Gastroesophageal sphincter (tissue), 4 donors: ENCODE measurements at regions not wholly inside any gene's neighbourhood (a gene's known extent, or its start where the extent isn't known, plus 50 kb on each side); places are given as distances from the start of the nearest gene placed in this dataset.

Experiments used
- ATAC-seq: fragments of 150-250 bp; one replicate; pipeline ENCODE4 v1.9.1; 2016; ENCODE audit warnings: mild to moderate bottlenecking, moderate library complexity
- H3K27ac ChIP-seq, 4 donors: fragments of 200-600 bp; sonication (generic) in 3 of 4; 1 replicate in 3 of 4; 2 replicates in 1 of 4; pipeline ENCODE4 v1.5.1; 2016 to 2019
- H3K27me3 ChIP-seq: fragments of 200-600 bp; sonication (generic); one replicate; pipeline ENCODE4 v1.5.1; 2019
- H3K36me3 ChIP-seq, 2 donors: fragments of 200-600 bp; sonication (generic); one replicate each; pipeline ENCODE4 v1.5.1; 2019; ENCODE audit warnings: control low read depth in 1 of 2
- H3K4me1 ChIP-seq, 3 donors: fragments of 200-600 bp; sonication (generic); 1 replicate in 2 of 3; 2 replicates in 1 of 3; pipeline ENCODE4 v1.5.1; 2016 to 2019; ENCODE audit warnings: control low read depth in 2 of 3
- H3K4me3 ChIP-seq, 2 donors: fragments of 200-600 bp; sonication (generic); one replicate each; pipeline ENCODE4 v1.5.1; 2019; ENCODE audit warnings: mild to moderate bottlenecking in 1 of 2, moderate library complexity in 1 of 2
- H3K9me3 ChIP-seq, 3 donors: fragments of 200-600 bp; sonication (generic); one replicate each; pipeline ENCODE4 v1.5.1; 2017 to 2019; ENCODE audit warnings: control low read depth in 2 of 3
- EP300 ChIP-seq: sonication (generic); formaldehyde crosslinking; IDR thresholded peaks from one replicate; pipeline ENCODE4 v1.6.1; 2017; ENCODE audit warnings: antibody characterized with exemption, mild to moderate bottlenecking
- POLR2A ChIP-seq, 2 donors: fragments of 450-650 bp; IDR thresholded peaks; one replicate each; pipeline ENCODE4 v1.6.1; 2017; ENCODE audit warnings: antibody characterized with exemption in 2 of 2, mild to moderate bottlenecking in 2 of 2, moderate library complexity in 1 of 2
- POLR2AphosphoS5 ChIP-seq: sonication (generic); formaldehyde crosslinking; IDR thresholded peaks from one replicate; pipeline ENCODE4 v1.6.1; 2017; ENCODE audit warnings: antibody characterized with exemption
- WGBS, 2 donors: methylation state at CpG; one replicate each; pipeline ENCODE4 v1.1.5; 2018; ENCODE audit warnings: low coverage in 1 of 2; 5-methylcytosine and 5-hydroxymethylcytosine counted together
- TF ChIP-seq, protein P1 (sequence below), 4 experiments: fragments of 200-600 bp in 2 of 4; fragments of 450-650 bp in 2 of 4; sonication (generic) in 1 of 4; IDR thresholded peaks; one replicate each; pipeline ENCODE4 v1.5.1; 2017 to 2019; ENCODE audit warnings: antibody characterized with exemption in 4 of 4, mild to moderate bottlenecking in 2 of 4, moderate library complexity in 2 of 4

- no peak for ATAC-seq
- Histone ChIP-seq H3K27ac (no peak overlapping the region), H3K27me3 (no peaks in the 10 kb centered on the region), H3K9me3 (no peaks in the 10 kb centered on the region), H3K4me1 (no peaks in the 10 kb centered on the region), H3K36me3 (no peaks in the 10 kb centered on the region), H3K4me3 (no peak overlapping the region)
- 91 to 97% methylated on average over 2 of the region's 2 CpGs for WGBS, 2 donors
- TF ChIP-seq EP300 (no peak), POLR2AphosphoS5 (no peak), POLR2A (IDR thresholded peaks at IDR 0.05) (no peak)
- TF ChIP-seq, protein P1, sequence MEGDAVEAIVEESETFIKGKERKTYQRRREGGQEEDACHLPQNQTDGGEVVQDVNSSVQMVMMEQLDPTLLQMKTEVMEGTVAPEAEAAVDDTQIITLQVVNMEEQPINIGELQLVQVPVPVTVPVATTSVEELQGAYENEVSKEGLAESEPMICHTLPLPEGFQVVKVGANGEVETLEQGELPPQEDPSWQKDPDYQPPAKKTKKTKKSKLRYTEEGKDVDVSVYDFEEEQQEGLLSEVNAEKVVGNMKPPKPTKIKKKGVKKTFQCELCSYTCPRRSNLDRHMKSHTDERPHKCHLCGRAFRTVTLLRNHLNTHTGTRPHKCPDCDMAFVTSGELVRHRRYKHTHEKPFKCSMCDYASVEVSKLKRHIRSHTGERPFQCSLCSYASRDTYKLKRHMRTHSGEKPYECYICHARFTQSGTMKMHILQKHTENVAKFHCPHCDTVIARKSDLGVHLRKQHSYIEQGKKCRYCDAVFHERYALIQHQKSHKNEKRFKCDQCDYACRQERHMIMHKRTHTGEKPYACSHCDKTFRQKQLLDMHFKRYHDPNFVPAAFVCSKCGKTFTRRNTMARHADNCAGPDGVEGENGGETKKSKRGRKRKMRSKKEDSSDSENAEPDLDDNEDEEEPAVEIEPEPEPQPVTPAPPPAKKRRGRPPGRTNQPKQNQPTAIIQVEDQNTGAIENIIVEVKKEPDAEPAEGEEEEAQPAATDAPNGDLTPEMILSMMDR (IDR thresholded peaks at IDR 0.05): no peak
These were observed 264.2 kb downstream of the USP25 start for GRCh38 chr21:15993951-15994350.

- Histone ChIP-seq H3K27me3 (no peaks in the 10 kb centered on the region), H3K36me3 (no peaks in the 10 kb centered on the region), H3K27ac (no peak overlapping the region), H3K4me1 (no peaks in the 10 kb centered on the region), H3K4me3 (no peak overlapping the region), H3K9me3 (no peaks in the 10 kb centered on the region)
- 91 to 97% methylated on average over 3 to 4 of the region's 4 CpGs for WGBS, 2 donors
- TF ChIP-seq POLR2A (IDR thresholded peaks at IDR 0.05) (no peak), POLR2AphosphoS5 (no peak), EP300 (no peak)
- TF ChIP-seq, protein P1 (IDR thresholded peaks at IDR 0.05): no peak
- ATAC-seq: no peak
These were observed 270.0 kb downstream of the USP25 start for GRCh38 chr21:15999741-16000140.

DNA sequence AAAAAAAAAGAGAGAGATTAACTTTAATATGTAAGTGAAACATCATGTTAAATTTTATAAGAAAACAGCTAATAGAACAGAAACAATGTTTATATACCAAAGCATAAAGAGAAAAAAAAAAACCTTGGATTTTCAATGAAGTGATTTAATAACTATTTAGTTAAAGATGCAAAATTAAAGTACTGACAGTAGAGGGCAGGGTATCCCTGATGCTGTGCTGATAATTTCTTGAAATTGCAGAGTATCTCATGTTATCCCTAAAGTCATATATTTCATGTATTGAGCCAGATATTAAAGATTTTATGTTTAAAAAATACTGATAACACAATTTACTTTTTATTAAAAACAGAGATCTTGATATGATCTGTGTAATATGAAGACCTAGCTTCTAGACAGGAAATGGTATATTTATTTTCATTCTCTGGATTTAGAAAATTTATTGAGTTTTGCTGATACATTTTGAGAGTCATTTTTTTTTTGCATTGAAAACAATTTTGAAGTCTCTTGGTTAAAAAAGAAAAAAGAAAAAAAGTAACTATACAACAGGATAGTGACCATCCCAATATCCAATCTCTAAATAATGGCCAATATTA, 273.2 kb downstream of the USP25 start:
- H3K9me3 ChIP-seq: no peaks in the 10 kb centered on the region
- no peaks in the 10 kb centered on the region for H3K4me1 ChIP-seq
- H3K4me3 ChIP-seq: no peak overlapping the region
- no peaks in the 10 kb centered on the region for H3K36me3 ChIP-seq
- no peak overlapping the region for H3K27ac ChIP-seq
- no peak for TF ChIP-seq POLR2A (IDR thresholded peaks at IDR 0.05)
- TF ChIP-seq, protein P1 (IDR thresholded peaks at IDR 0.05): peak in 3 of 4 experiments; percentile 13 to 31 (median 18)
- no peak for TF ChIP-seq POLR2AphosphoS5
- no peaks in the 10 kb centered on the region for H3K27me3 ChIP-seq
- ATAC-seq: no peak

GRCh38 chr21:16004086-16004485, 274.3 kb downstream of the USP25 start:
- H3K36me3 ChIP-seq: no peaks in the 10 kb centered on the region
- no peak for ATAC-seq
- 22 to 40% methylated on average over 4 to 5 of the region's 5 CpGs for WGBS, 2 donors
- H3K9me3 ChIP-seq: no peaks in the 10 kb centered on the region
- no peaks in the 10 kb centered on the region for H3K4me1 ChIP-seq
- no peak overlapping the region for H3K27ac ChIP-seq
- H3K4me3 ChIP-seq: no peak overlapping the region
- TF ChIP-seq POLR2A (IDR thresholded peaks at IDR 0.05) (no peak), POLR2AphosphoS5 (no peak), EP300 (no peak)
- TF ChIP-seq, protein P1 (IDR thresholded peaks at IDR 0.05): no peak
- no peaks in the 10 kb centered on the region for H3K27me3 ChIP-seq

- Histone ChIP-seq H3K36me3 (no peaks in the 10 kb centered on the region), H3K27ac (no peak overlapping the region), H3K4me1 (no peaks in the 10 kb centered on the region), H3K4me3 (no peak overlapping the region), H3K27me3 (no peaks in the 10 kb centered on the region), H3K9me3 (no peaks in the 10 kb centered on the region)
- WGBS, 2 donors: 72 to 73% methylated on average over 6 to 7 of the region's 7 CpGs
- TF ChIP-seq POLR2A (IDR thresholded peaks at IDR 0.05) (no peak), EP300 (no peak), POLR2AphosphoS5 (no peak)
- TF ChIP-seq, protein P1 (IDR thresholded peaks at IDR 0.05): no peak
- no peak for ATAC-seq
These were observed 274.7 kb downstream of the USP25 start for GRCh38 chr21:16004523-16004922.
